ENCODE measurements at regions not wholly inside any gene's neighbourhood (a gene's known extent, or its start where the extent isn't known, plus 50 kb on each side); places are given as distances from the start of the nearest gene placed in this dataset.

DNA sequence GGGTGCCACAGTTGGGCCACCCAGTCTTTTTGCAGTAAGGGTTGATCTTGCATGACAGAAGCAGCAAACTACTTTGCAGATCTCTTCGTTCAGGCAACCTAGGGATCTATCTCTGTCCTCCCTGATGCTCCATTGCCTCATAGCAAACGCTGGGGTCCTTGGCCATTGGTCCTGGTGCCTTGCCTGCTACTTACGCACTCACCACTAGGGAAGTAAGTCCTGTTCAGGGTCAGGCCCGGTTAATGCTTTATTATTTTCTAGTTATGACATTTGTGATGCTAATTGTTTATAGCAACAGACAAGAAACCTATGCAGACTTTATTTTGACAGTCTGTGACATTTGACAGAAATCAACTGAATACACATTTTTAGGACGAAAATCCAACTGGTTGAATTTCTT is 326.5 kb upstream of the FMN2 start:
- H3K4me3 ChIP-seq (replicated peaks in 1 of 3; ENCODE audit: low read depth in 2 of 3, low read length in 3 of 3), result no peak overlapping the region
- Mint-ChIP-seq H3K27ac (no peak overlapping the region), H3K9me3 (peaks cover 0 to 3% (median 0%) of the 10 kb centered on the region in 7 donors), H3K4me3 (no peak overlapping the region), H3K36me3 (no peaks in the 10 kb centered on the region), H3K4me1 (no peaks in the 10 kb centered on the region), H3K27me3 (ENCODE audit: low read depth in 3 of 3) (no peaks in the 10 kb centered on the region)
- no peaks in the 10 kb centered on the region for H3K4me1 ChIP-seq (ENCODE audit: control insufficient read depth in 1 of 2, insufficient read depth in 2 of 2, low read length in 2 of 2)
- H3K27ac ChIP-seq (ENCODE audit: low read depth in 1 of 2, low read length in 2 of 2), result no peak overlapping the region
- 84% methylated on average over 2 of the region's 5 CpGs for WGBS (ENCODE audit: insufficient coverage)
- no peaks in the 10 kb centered on the region for H3K27me3 ChIP-seq (ENCODE audit: control insufficient read depth in 2 of 2, insufficient read depth in 2 of 2, low read length in 2 of 2)
- TF ChIP-seq, protein P1, sequence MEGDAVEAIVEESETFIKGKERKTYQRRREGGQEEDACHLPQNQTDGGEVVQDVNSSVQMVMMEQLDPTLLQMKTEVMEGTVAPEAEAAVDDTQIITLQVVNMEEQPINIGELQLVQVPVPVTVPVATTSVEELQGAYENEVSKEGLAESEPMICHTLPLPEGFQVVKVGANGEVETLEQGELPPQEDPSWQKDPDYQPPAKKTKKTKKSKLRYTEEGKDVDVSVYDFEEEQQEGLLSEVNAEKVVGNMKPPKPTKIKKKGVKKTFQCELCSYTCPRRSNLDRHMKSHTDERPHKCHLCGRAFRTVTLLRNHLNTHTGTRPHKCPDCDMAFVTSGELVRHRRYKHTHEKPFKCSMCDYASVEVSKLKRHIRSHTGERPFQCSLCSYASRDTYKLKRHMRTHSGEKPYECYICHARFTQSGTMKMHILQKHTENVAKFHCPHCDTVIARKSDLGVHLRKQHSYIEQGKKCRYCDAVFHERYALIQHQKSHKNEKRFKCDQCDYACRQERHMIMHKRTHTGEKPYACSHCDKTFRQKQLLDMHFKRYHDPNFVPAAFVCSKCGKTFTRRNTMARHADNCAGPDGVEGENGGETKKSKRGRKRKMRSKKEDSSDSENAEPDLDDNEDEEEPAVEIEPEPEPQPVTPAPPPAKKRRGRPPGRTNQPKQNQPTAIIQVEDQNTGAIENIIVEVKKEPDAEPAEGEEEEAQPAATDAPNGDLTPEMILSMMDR (IDR thresholded peaks at IDR 0.05), result no peak
- H3K9ac ChIP-seq (ENCODE audit: insufficient read depth, low read length, poor library complexity, severe bottlenecking), result no peak overlapping the region
- H3K79me2 ChIP-seq (ENCODE audit: insufficient read depth, low read length), result no peaks in the 10 kb centered on the region
- no peaks in the 10 kb centered on the region for H4K20me1 ChIP-seq (ENCODE audit: insufficient read depth, low read length)
- H3K4me2 ChIP-seq (replicated peaks; ENCODE audit: extremely low read depth, low read length, poor library complexity, severe bottlenecking), result no peak overlapping the region
- H2AFZ ChIP-seq (ENCODE audit: insufficient read depth, low read depth, low read length, poor library complexity, severe bottlenecking), result no peak overlapping the region
- H3K36me3 ChIP-seq (replicated peaks in 1 of 2; ENCODE audit: control insufficient read depth in 1 of 2, insufficient read depth in 2 of 2, low read length in 2 of 2), result no peaks in the 10 kb centered on the region
- DNase-seq, result no peak
- no peaks in the 10 kb centered on the region for H3K9me3 ChIP-seq (replicated peaks in 1 of 2; ENCODE audit: control insufficient read depth in 1 of 2, insufficient read depth in 1 of 2, low read length in 2 of 2)
- intact Hi-C loops (cut with micrococcal nuclease), result no loop called here

- peaks cover 1 to 2% of the 10 kb centered on the region in 2 donors for H3K9me3 ChIP-seq (replicated peaks in 1 of 2; ENCODE audit: control insufficient read depth in 1 of 2, insufficient read depth in 1 of 2, low read length in 2 of 2)
- H3K27me3 Mint-ChIP-seq (ENCODE audit: low read depth in 3 of 3), result peaks cover 0 to 2% (median 1%) of the 10 kb centered on the region in 3 donors
- H3K27me3 ChIP-seq (ENCODE audit: control insufficient read depth in 2 of 2, insufficient read depth in 2 of 2, low read length in 2 of 2), result no peaks in the 10 kb centered on the region
Observed at GRCh38 chr1:239771550-239771949, 320.1 kb upstream of the FMN2 start.

More at GRCh38 chr1:239771550-239771949, 320.1 kb upstream of the FMN2 start:
- H3K36me3 ChIP-seq (replicated peaks in 1 of 2; ENCODE audit: control insufficient read depth in 1 of 2, insufficient read depth in 2 of 2, low read length in 2 of 2), result no peaks in the 10 kb centered on the region
- H3K4me3 ChIP-seq (replicated peaks in 1 of 3; ENCODE audit: low read depth in 2 of 3, low read length in 3 of 3), result no peak overlapping the region
- no peaks in the 10 kb centered on the region for H3K4me1 ChIP-seq (ENCODE audit: control insufficient read depth in 1 of 2, insufficient read depth in 2 of 2, low read length in 2 of 2)
- Mint-ChIP-seq H3K27ac (no peak overlapping the region), H3K9me3 (peaks cover 0 to 3% (median under 1%) of the 10 kb centered on the region in 7 donors), H3K36me3 (no peaks in the 10 kb centered on the region), H3K4me1 (no peaks in the 10 kb centered on the region), H3K4me3 (no peak overlapping the region)
- H4K20me1 ChIP-seq (ENCODE audit: insufficient read depth, low read length), result no peaks in the 10 kb centered on the region
- no CpG with 5 or more reads among the region's 2 CpGs for WGBS (ENCODE audit: insufficient coverage)
- no peak overlapping the region for H3K9ac ChIP-seq (ENCODE audit: insufficient read depth, low read length, poor library complexity, severe bottlenecking)
- TF ChIP-seq, protein P1 (IDR thresholded peaks at IDR 0.05), result no peak
- H3K4me2 ChIP-seq (replicated peaks; ENCODE audit: extremely low read depth, low read length, poor library complexity, severe bottlenecking), result no peak overlapping the region
- H2AFZ ChIP-seq (ENCODE audit: insufficient read depth, low read depth, low read length, poor library complexity, severe bottlenecking), result no peak overlapping the region
- DNase-seq, result no peak
- no peaks in the 10 kb centered on the region for H3K79me2 ChIP-seq (ENCODE audit: insufficient read depth, low read length)
- intact Hi-C loops (cut with micrococcal nuclease), result no loop called here
- no peak overlapping the region for H3K27ac ChIP-seq (ENCODE audit: low read depth in 1 of 2, low read length in 2 of 2)

All from CD14-positive monocyte (primary cell).